ENCODE measurements at regions not wholly inside any gene's neighbourhood (a gene's known extent, or its start where the extent isn't known, plus 50 kb on each side); places are given as distances from the start of the nearest gene placed in this dataset.
A peak's percentile ranks its signal among the peaks of the same experiment; 100 is the strongest.

- no peak for TF ChIP-seq CTCF (IDR thresholded peaks at IDR 0.05; ENCODE audit: extremely low read depth, low read depth, low read length)
- no peaks in the 10 kb centered on the region for H4K20me1 ChIP-seq (ENCODE audit: insufficient read depth, low read length)
These were observed 304.1 kb downstream of the SATB1 start for GRCh38 chr3:18121020-18121419.

GRCh38 chr3:18119866-18120265 lies 305.3 kb downstream of the SATB1 start:
- Histone ChIP-seq H3K36me3 (ENCODE audit: insufficient read depth, low read length) (no peaks in the 10 kb centered on the region), H2AFZ (ENCODE audit: low read length) (peak overlapping the region; percentile 36), H3K27ac (ENCODE audit: low read depth, low read length) (no peak overlapping the region), H3K4me2 (ENCODE audit: insufficient read depth, low read length) (peak overlapping the region; percentile 13), H3K4me1 (ENCODE audit: insufficient read depth, low read length) (peaks cover 12% of the 10 kb centered on the region), H3K79me2 (ENCODE audit: insufficient read depth, low read length) (no peaks in the 10 kb centered on the region), H3K27me3 (ENCODE audit: insufficient read depth, low read length) (no peaks in the 10 kb centered on the region), H3K9me3 (ENCODE audit: low read depth, low read length) (no peaks in the 10 kb centered on the region), H3K4me3 (ENCODE audit: insufficient read depth, low read length) (no peak overlapping the region), H4K20me1 (ENCODE audit: insufficient read depth, low read length) (no peaks in the 10 kb centered on the region)
- no peak for TF ChIP-seq CTCF (IDR thresholded peaks at IDR 0.05; ENCODE audit: extremely low read depth, low read depth, low read length)
- DNase-seq (ENCODE audit: insufficient read length, low spot score, missing footprints): no peak

More at GRCh38 chr3:18121020-18121419, 304.1 kb downstream of the SATB1 start:
- no peak overlapping the region for H3K4me2 ChIP-seq (ENCODE audit: insufficient read depth, low read length)
- H2AFZ ChIP-seq (ENCODE audit: low read length): no peak overlapping the region
- H3K36me3 ChIP-seq (ENCODE audit: insufficient read depth, low read length): no peaks in the 10 kb centered on the region
- H3K4me3 ChIP-seq (ENCODE audit: insufficient read depth, low read length): no peak overlapping the region
- peaks cover 12% of the 10 kb centered on the region for H3K4me1 ChIP-seq (ENCODE audit: insufficient read depth, low read length)
- no peaks in the 10 kb centered on the region for H3K27me3 ChIP-seq (ENCODE audit: insufficient read depth, low read length)
- no peak for DNase-seq (ENCODE audit: insufficient read length, low spot score, missing footprints)
- H3K27ac ChIP-seq (ENCODE audit: low read depth, low read length): no peak overlapping the region
- no peaks in the 10 kb centered on the region for H3K9me3 ChIP-seq (ENCODE audit: low read depth, low read length)
- no peaks in the 10 kb centered on the region for H3K79me2 ChIP-seq (ENCODE audit: insufficient read depth, low read length)

GRCh38 chr3:18114894-18115293 lies 310.2 kb downstream of the SATB1 start:
- Histone ChIP-seq H3K4me1 (ENCODE audit: insufficient read depth, low read length) (peaks cover 11% of the 10 kb centered on the region), H2AFZ (ENCODE audit: low read length) (no peak overlapping the region), H3K27ac (ENCODE audit: low read depth, low read length) (no peak overlapping the region), H3K4me3 (ENCODE audit: insufficient read depth, low read length) (no peak overlapping the region), H3K4me2 (ENCODE audit: insufficient read depth, low read length) (no peak overlapping the region), H3K79me2 (ENCODE audit: insufficient read depth, low read length) (no peaks in the 10 kb centered on the region), H3K36me3 (ENCODE audit: insufficient read depth, low read length) (no peaks in the 10 kb centered on the region), H3K27me3 (ENCODE audit: insufficient read depth, low read length) (no peaks in the 10 kb centered on the region), H4K20me1 (ENCODE audit: insufficient read depth, low read length) (no peaks in the 10 kb centered on the region), H3K9me3 (ENCODE audit: low read depth, low read length) (no peaks in the 10 kb centered on the region)
- no peak for DNase-seq (ENCODE audit: insufficient read length, low spot score, missing footprints)
- no peak for TF ChIP-seq CTCF (IDR thresholded peaks at IDR 0.05; ENCODE audit: extremely low read depth, low read depth, low read length)

GRCh38 chr3:18113417-18113816 lies 311.7 kb downstream of the SATB1 start:
- Histone ChIP-seq H2AFZ (ENCODE audit: low read length) (no peak overlapping the region), H3K36me3 (ENCODE audit: insufficient read depth, low read length) (no peaks in the 10 kb centered on the region), H4K20me1 (ENCODE audit: insufficient read depth, low read length) (no peaks in the 10 kb centered on the region), H3K4me3 (ENCODE audit: insufficient read depth, low read length) (no peak overlapping the region), H3K9me3 (ENCODE audit: low read depth, low read length) (no peaks in the 10 kb centered on the region), H3K4me1 (ENCODE audit: insufficient read depth, low read length) (peaks cover 6% of the 10 kb centered on the region), H3K27me3 (ENCODE audit: insufficient read depth, low read length) (no peaks in the 10 kb centered on the region), H3K4me2 (ENCODE audit: insufficient read depth, low read length) (no peak overlapping the region), H3K27ac (ENCODE audit: low read depth, low read length) (no peak overlapping the region), H3K79me2 (ENCODE audit: insufficient read depth, low read length) (no peaks in the 10 kb centered on the region)
- TF ChIP-seq CTCF (IDR thresholded peaks at IDR 0.05; ENCODE audit: extremely low read depth, low read depth, low read length): no peak
- DNase-seq (ENCODE audit: insufficient read length, low spot score, missing footprints): no peak
